ENCODE measurements at regions not wholly inside any gene's neighbourhood (a gene's known extent, or its start where the extent isn't known, plus 50 kb on each side); places are given as distances from the start of the nearest gene placed in this dataset.

GRCh38 chr15:78691851-78692421, 50.9 kb upstream of the CHRNB4 start:
- no peak overlapping the region for H3K4me3 ChIP-seq
- H3K36me3 ChIP-seq (ENCODE audit: insufficient read depth, low read length) = no peaks in the 10 kb centered on the region
- no peaks in the 10 kb centered on the region for H3K9me3 ChIP-seq (ENCODE audit: low read depth, low read length)
- H3K27ac ChIP-seq = no peak overlapping the region
- TF ChIP-seq EZH2 (IDR thresholded peaks at IDR 0.05) = no peak
- no peak for TF ChIP-seq POLR2AphosphoS5 (IDR thresholded peaks at IDR 0.05; ENCODE audit: borderline replicate concordance, low read depth, low read length)
- no peak for TF ChIP-seq FOXP2 (optimal IDR thresholded peaks at IDR 0.05; ENCODE audit: control extremely low read depth, extremely low read length, insufficient read depth)
- H3K9ac ChIP-seq (ENCODE audit: insufficient read length) = no peak overlapping the region
- no peak for DNase-seq (ENCODE audit: low read depth, low spot score)

GRCh38 chr15:78691167-78691850, 50.3 kb upstream of the CHRNB4 start:
- Histone ChIP-seq H3K4me3 (no peak overlapping the region), H3K36me3 (ENCODE audit: insufficient read depth, low read length) (no peaks in the 10 kb centered on the region)

More at GRCh38 chr15:78691167-78691850, 50.3 kb upstream of the CHRNB4 start:
- no peak for DNase-seq (ENCODE audit: low read depth, low spot score)
- Histone ChIP-seq H3K9ac (ENCODE audit: insufficient read length) (no peak overlapping the region), H3K9me3 (ENCODE audit: low read depth, low read length) (no peaks in the 10 kb centered on the region), H3K27ac (no peak overlapping the region)
- TF ChIP-seq FOXP2 (optimal IDR thresholded peaks at IDR 0.05; ENCODE audit: control extremely low read depth, extremely low read length, insufficient read depth) (no peak), EZH2 (IDR thresholded peaks at IDR 0.05) (no peak)

Data from SK-N-MC (cell line).